HG02870 (cell line): ENCODE measurements at regions not wholly inside any gene's neighbourhood (a gene's known extent, or its start where the extent isn't known, plus 50 kb on each side); places are given as distances from the start of the nearest gene placed in this dataset.

ENCODE experiments used
- ATAC-seq: cut with Tn5 transposase; IDR thresholded peaks from one replicate; pipeline ENCODE4 v1.9.1; 2021; ENCODE audit warnings: mild to moderate bottlenecking, moderate library complexity; ENCODE audit not compliant: unreplicated experiment

GRCh38 chr3:40642812-40643211 lies 118.1 kb downstream of the ZNF621 start:
- no peak for ATAC-seq

GRCh38 chr3:40645883-40646282 lies 121.1 kb downstream of the ZNF621 start:
- no peak for ATAC-seq

- no peak for ATAC-seq
Observed at GRCh38 chr3:40649346-40649745, 124.6 kb downstream of the ZNF621 start.

GRCh38 chr3:40652072-40652471 lies 127.3 kb downstream of the ZNF621 start:
- ATAC-seq: no peak

GRCh38 chr3:40653001-40653400 lies 128.2 kb downstream of the ZNF621 start:
- no peak for ATAC-seq

- no peak for ATAC-seq
Observed at GRCh38 chr3:40653878-40654277, 129.1 kb downstream of the ZNF621 start.

GRCh38 chr3:40655551-40655950 lies 130.8 kb downstream of the ZNF621 start:
- ATAC-seq: no peak

- no peak for ATAC-seq
Observed at GRCh38 chr3:40657623-40658022, 132.9 kb downstream of the ZNF621 start.

GRCh38 chr3:40658305-40658704 lies 133.5 kb downstream of the ZNF621 start:
- ATAC-seq: no peak

- ATAC-seq: no peak
Observed at GRCh38 chr3:40660554-40660953, 135.8 kb downstream of the ZNF621 start.

GRCh38 chr3:40661284-40661683 lies 136.5 kb downstream of the ZNF621 start:
- ATAC-seq: no peak

- ATAC-seq: no peak
Observed at GRCh38 chr3:40663280-40663679, 138.5 kb downstream of the ZNF621 start.

- ATAC-seq: no peak
Observed at GRCh38 chr3:40669176-40669575, 144.4 kb downstream of the ZNF621 start.

GRCh38 chr3:40672861-40673260 lies 148.1 kb downstream of the ZNF621 start:
- no peak for ATAC-seq

- ATAC-seq: no peak
Observed at GRCh38 chr3:40677321-40677720, 152.6 kb downstream of the ZNF621 start.

- no peak for ATAC-seq
Observed at GRCh38 chr3:40677749-40678148, 153.0 kb downstream of the ZNF621 start.

- ATAC-seq: peak; percentile 40
Observed at GRCh38 chr3:40679290-40679689, 154.5 kb downstream of the ZNF621 start.

GRCh38 chr3:40680685-40681657 lies 156.2 kb downstream of the ZNF621 start:
- peak; percentile 73 for ATAC-seq

- ATAC-seq: peak; percentile 26
Observed at GRCh38 chr3:40681658-40682055, 156.9 kb downstream of the ZNF621 start.

GRCh38 chr3:40689837-40690236 lies 165.1 kb downstream of the ZNF621 start:
- no peak for ATAC-seq

GRCh38 chr3:40690749-40691451 lies 166.1 kb downstream of the ZNF621 start:
- no peak for ATAC-seq

- ATAC-seq: no peak
Observed at GRCh38 chr3:40691452-40691861, 166.7 kb downstream of the ZNF621 start.
